HG02970 (cell line): ENCODE measurements at regions not wholly inside any gene's neighbourhood (a gene's known extent, or its start where the extent isn't known, plus 50 kb on each side); places are given as distances from the start of the nearest gene placed in this dataset.

Experiments
- ATAC-seq: cut with Tn5 transposase; IDR thresholded peaks from one replicate; pipeline ENCODE4 v1.9.1; 2021; ENCODE audit warnings: mild to moderate bottlenecking, moderate library complexity, moderate number of reproducible peaks; ENCODE audit not compliant: unreplicated experiment, low FRiP score

DNA sequence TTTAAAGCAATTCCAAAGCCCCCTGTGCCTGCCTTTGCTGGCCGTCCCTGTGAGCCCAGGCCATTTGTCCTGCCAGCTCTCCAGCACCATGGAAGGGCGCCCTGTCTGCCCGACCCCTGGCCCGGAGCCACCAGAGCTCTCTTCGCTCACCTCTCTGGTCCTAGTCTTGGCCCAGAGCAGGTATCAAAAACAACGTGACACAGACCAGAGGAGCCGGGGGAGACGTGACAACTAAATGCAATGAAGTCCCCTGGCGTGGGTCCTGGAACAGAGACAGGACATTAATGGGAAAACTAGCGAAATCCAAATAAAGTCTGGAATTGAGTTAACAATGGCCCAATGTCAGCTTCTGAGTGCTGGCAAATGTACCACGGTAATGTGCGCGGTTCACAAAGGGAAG is 83.2 kb upstream of the DIO3 start:
- no peak for ATAC-seq

DNA sequence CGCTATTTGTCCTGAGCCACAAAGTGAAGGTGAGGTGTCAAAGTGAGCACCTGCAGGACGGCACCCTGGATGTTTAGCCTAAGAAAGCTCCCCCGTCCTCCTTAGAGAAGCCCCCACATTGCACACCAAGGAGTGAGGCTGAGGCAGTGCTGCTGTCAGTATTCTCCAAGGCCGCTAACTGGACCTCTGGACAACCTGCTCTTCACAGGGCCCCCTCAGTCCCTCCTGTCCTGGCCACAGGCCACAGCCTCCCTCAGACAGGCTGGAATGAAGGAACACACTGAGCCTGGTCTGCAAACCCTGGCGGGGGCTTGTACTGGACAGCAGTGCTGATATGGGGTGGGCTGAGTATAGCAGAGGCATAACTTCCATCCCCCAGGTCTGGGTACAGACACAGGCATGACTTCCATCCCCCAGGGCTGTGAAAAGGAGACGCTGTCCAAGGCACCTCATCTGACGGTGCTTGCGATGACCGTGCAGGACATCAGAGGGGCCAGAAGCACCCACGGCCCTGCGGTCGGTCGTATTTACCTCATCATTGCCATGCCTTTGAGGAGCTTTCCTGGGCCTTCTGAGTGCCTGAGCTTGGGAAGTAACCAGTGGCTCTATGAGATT is 82.4 kb upstream of the DIO3 start:
- no peak for ATAC-seq

DNA sequence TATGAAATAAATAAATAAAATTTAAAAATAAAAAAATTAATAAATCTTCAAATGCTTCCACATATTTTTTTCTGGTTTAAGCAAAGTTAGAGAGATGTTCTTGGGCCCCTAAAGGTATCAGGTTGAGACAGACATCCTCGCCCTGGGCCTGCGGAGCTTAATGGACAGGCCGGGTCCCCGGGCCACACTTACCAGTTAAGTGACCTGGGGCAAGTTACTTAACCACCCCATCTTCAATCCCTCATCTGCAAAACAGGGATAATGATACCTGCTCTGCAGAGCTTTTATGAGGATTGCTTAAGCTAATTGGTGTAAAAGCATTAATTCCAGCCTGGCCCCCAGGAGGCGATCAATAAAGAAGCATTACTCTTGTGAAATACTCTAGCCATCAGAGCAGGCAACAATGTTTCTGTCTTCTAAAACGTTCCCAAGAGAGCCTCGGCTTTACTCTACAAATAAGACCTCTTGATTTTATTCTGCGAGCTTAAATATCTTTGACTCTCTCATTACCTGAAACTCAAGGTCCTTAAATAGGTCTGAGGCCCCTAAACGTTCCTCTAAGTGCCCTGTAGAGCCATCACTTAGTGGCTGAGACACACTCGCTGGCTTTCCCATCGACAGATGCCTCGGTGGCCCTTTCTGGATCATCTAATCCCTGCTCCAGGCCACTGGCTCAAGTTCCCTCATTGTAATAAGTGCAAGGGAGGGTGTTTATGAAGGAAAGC is 81.1 kb upstream of the DIO3 start:
- ATAC-seq = no peak

DNA sequence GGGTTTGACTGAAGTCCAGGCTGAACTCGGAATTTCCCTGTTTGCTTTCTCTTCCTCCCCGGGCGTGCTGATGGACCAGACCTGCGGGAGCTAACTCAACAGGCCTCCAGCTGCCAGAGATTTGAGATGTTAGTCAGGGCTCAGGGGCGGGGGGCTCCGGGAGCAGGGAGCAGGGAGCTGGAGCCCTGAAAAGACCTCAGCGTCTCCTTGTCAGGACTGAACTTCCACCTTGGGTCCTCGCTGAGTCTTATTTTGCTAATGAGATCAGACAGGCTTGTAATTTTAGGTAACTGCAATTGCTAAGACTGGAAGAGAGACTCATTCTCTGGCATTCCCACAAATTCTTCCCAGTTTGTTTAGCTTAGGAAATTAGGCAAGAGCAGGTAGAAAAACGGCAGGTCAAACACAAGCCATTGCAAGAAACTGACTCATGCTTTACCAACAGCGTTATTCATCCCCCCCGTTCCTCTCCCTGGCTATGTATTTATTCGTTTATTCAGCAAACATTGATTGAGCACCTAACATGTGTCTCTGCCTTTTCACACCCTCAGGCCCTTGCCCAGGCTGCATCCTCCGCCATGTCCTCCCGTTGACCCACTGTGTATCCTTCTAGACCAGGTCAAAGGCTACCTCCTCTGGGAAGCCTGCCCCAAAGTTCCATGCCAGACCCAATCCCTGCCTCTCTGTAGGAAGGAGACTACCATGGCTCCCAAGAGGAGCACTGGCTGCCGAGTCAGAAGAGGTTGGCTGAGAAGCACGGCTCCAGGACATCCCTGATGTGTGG is 80.4 kb upstream of the DIO3 start:
- no peak for ATAC-seq

DNA sequence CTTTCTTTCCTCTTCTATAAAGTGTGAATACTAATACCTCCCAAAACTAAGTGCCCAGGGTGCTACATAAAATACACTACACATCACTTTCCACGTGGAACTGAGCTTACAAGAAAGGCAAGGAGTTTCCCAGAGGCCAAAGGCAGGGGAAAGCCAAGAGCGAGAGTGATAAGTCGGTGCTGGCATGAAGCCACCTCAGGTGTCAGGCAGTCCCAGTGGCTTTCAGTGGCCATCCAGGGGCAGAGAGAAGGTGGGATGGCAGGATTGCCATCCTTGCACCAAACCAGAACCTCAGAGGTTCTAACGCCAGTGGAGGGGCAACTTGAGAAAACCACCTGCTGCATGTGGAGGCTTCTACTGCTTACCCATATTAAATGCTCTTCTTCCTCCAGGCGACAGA is 79.7 kb upstream of the DIO3 start:
- no peak for ATAC-seq

DNA sequence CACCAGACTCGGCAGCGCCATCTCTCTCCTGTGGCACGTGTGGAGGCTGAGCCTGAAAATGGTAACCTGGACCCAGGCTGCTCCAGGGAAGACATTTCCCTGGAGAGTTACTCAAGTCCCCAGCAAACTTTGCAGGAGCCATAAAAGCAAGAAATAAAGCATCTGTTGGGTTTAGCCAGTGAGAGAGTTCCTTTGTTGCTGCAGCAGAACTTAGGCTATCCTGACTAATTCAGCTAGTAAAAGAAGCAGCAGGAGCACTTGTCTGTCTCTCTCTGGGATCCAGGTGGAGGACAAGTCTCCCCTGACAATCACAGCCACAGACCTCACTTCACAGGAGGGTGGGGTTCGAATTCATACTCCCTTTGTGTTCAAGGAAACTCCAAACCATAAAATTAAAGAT is 79.2 kb upstream of the DIO3 start:
- no peak for ATAC-seq

DNA sequence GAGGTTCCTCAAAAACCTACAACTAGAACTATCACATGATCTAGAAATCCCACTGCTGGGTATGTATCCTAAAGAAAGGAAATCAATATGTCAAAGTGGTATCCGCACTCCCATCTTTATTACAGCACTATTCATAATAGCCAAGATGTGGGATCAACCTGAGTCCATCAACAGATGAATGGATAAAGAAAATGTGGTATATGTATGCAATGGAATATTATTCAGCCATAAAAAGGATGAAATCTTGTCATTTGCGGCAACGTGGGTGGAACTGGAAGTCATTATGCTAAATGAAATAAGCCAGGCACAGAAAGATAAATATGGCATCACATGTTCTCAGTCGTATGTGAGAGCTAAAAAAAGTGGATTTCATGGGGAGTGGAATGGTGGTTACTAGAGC is 77.5 kb upstream of the DIO3 start:
- no peak for ATAC-seq

DNA sequence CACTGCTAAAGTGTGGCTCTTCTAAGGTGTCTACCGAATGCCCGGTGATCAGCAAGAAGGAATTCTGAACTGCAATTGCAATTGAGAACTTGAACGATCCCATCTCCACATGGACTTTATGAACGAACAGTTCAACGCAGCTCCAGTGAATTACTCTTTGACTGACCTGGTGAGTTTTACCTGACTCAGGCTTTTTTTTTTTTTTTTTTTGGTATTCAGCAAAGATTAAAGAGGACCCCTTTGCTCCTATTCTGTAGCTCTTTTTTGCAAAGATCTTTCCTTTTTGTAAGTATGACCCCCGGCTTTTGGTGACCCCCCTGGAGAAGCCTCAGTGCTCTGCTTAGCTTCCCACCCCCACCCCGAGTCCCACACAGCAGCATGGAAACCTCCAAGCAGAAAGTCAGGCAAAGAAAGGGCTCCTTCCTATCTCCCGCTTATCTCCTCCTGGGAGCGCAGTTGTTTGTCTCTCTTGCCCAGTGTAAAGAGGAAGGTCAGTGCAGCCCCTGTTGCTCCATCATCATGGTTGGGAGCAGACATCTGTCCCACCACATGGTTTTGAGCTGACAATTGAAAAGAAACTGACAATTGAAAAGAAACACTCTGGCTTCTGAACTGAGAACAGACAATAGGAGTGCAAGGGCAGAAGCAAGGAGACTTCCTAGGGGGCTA is 72.1 kb upstream of the DIO3 start:
- ATAC-seq = no peak

DNA sequence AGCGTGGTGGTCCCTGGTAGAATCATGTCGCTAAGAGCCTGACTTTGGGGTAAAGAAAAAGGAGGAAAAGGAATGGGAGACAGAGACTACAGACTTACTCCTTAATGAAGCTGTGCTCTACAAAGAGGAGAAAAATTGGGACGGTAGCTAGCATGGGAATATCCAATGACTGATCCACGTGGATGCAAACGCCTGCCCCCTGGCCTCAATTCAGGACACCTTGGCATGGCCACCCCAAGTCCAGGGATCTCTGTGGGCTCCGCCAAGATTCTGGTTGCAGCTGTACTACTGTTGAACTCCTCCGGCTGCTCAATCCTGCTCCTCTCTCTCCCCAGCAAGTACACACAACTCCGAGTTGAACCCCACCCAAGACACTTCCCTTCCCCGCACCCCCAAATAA is 70.5 kb upstream of the DIO3 start:
- no peak for ATAC-seq

DNA sequence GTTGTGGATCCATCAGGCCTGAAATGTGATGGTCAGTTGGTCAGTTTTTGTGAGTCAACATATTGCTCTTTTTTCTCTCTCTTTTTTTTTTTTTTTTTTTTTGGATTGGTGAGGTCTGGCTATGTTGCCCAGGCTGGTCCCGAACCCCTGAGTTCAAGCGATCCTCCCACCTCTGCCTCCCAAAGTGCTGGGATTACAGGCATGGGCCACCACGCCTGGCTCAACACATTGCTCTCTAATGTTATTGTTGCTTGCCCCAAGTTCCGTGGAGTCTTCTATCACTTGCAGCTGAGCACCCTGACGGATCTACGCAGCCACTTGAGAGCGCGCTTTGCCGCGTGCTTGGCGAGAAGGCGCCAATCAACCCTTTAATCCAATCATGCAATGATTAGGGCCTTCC is 69.5 kb upstream of the DIO3 start:
- ATAC-seq = no peak

DNA sequence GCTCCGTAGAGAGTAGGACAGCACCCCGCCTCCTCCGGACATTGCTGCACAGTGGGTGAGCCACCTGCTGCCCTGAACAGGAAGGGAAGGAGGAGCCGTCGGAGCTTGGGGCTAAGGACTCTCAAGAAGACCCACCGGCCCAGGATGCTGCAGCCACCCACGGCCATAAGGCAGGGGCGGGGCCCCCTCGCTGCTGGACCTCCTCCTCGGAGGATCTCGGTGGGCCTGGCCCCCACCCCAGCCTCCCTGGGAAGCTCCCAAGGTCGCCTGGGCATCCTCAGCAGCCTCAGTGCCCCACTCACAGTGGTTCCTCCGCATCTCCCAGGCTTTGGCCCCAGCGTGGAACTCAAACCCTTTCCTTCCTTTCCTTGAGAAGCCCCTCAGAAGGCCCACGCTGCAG is 68.6 kb upstream of the DIO3 start:
- ATAC-seq = no peak

DNA sequence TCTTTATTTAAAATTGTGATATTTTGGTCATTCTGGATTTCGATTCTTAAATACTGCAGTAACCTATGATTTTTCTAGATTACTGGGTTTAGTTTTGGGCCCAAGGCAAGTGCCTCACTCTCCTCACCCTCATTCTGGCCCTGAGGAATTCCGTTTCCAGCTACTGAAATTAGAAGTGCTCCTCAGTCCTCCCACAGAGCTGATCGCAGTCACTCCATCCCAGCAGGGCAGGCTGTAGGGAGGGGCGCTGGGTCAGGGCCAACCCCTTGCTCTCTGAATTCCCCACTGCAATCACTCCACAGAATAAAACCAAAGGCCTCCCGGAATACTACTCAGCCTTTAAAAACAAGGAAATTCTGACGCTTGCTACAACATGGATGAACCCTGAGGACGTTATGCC is 66.5 kb upstream of the DIO3 start:
- no peak for ATAC-seq

DNA sequence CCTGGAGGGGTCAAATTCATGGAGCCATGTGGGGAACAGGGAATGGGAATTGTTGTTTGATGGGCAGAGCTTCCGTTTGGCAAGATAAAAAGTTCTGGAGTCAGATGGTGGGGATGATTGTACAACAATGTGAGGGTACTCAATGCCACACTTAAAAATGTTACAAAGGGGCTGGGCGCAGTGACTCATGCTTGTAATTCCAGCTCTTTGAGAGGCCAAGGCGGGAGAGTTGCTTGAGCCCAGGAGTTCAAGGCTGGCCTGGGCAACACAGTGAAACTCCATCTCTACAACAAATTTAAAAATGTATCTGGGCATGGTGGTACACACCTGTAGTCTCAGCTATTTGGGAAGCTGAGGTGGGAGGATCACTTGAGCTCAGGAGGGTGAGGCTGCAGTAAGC is 66.0 kb upstream of the DIO3 start:
- no peak for ATAC-seq

DNA sequence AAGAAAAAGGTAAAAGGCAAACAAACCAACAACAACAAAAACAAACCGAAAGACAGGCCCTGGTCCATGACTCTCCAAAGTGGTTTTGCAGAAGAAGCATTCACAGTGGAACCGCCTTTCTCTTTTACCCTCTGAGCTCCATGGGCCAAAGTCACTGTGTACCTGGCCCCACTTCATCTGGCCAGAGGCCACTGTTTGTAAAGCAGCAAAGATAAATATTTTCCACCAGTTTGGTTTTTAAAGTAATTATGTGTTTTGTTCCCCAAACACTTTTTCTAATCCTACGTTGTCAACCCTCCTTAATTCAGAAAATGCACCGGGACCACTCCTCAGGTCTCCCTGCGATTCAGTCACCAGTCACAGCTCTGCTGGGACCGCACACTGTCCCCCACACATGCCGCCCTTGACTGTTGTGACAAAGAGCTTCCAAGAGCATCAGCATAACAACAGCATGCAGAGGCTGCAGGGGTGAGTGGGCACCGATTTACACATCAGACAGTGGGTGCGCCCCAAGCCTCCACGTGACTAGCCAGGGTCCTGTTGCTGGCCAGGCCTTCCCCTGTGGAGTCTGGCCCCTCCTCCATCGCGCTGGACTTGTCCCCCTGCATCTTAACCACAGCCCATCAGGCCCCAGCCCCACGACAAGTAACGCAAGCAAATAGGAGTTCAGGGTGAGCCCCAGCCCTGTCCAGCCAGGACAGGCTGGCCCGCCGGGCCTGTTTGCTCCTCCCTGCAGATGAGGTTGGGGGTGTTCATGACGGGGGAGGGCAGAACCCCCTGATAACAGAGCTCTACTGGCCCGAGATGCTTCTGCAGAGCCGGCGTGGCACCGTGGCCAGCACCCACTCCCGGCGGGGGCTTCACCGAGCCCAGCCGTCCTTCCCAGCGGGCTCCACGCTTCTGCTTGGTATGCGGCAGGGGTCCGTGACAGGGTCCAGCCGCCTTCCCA is 65.2 kb upstream of the DIO3 start:
- no peak for ATAC-seq

DNA sequence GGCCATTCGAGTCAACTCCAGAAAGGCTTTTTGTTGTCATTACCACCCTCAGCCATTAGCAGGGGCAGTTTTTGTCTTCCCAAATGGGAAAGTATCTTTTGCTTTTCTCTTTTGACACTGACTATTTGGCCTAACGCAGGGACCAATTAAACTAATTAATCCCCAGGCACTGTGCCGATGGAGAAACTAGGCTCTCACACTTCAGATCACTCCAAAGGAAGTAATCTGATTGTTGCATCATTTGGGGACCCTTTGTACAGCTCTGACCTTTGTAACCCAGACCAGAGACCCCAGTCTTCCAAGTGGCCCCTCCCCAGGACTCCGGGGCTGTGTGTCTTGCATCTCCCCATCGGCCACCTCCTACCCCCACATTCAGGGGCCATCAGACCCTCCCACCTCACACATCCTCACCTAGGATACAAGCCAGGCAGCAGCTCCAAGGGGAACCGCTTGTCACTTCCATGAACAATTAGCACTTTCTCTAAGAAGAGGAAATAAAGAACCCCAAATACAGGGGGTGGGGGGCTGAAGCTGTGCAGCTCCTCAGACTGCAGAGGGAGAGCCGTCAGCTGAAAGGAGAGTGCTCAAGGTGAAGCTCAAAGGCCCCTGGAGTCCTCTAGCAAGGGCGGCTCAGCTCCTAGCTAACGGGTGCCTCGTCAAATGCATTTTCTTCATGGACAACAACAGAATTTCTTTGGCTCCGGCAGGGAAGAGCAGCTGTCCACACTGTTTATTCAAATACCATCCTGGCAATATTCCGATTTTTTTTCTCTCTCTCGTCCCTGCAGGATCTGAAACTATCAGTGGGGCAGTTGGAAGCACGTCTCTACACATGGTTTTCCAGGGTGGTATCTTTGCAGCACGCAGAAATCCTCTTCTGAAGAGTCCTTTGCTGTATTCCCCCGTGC is 64.3 kb upstream of the DIO3 start:
- ATAC-seq = no peak

DNA sequence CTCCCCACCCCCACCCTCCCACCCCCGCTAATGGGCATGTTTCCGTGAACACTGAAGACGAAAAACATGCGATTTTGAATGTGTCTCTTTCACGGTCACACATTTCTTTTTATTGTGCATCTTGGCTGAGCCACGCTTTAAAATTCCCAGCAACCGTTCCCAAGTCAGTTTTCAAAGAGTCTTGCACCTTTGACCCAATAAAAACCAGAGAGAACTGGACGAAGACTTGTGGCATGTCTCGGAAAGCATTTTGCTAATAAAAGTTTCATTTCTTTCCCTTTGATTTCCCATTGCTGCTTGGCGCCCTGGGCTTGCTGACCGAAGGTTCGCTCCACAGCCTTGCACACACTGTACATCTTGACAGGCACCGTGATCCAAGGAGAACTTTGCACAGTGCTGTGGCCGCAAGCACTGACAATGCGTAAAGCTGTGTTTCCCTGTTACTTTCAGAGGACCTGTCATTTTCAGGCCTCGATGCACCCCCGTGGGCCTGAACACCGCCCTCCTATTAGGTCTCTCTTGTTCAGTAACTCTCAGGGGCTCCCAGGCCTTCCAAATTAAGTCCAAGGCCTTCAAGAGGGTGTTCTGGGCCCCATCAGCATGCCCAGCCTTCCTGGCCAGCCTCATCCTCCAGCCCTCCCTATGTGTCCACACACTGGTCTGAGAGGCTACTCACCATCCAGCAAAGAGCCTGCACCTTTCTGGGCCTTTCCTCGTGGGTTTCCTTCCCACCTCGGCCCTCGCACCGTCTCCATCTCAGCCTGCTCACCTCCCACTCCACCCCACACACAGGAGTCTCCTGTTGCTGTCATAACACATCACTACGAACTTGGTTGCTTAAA is 63.4 kb upstream of the DIO3 start:
- no peak for ATAC-seq

DNA sequence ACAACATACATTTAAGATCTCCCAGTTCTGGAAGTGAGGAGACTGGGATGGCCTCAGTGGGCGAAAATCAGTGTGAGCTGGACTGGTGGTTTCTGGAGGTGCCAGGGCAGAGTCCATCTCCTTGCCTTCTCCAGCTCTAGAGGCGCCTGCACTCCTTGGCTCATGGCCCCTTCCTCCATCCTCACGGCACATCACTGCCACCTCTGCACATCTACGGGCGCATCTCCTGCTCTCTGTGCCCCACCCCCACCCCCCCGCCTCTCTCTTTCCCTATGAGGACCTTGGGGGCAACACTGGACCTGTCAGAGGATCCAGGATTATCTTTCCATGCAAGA is 62.8 kb upstream of the DIO3 start:
- ATAC-seq = no peak

DNA sequence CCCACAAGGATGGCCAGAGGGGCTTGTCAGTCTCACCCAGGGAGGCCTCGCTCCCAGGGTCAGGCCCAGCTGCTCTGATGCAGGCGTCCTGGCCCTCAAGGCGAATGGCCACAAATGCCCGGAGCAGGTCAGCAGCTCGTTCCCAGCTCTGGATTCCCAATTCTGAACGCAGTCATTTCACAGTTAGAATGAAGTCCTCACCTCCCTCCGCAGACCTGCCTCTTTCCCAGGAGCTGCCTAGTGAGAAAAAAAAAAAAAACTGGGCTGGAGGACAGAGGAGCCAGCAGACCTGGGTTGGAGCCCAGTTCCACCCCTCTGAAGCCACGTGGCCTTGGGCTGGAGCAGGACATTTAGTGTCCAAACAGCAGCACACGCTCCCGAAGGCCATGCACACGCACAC is 62.2 kb upstream of the DIO3 start:
- no peak for ATAC-seq
